ENCODE measurements at regions not wholly inside any gene's neighbourhood (a gene's known extent, or its start where the extent isn't known, plus 50 kb on each side); places are given as distances from the start of the nearest gene placed in this dataset.

DNA sequence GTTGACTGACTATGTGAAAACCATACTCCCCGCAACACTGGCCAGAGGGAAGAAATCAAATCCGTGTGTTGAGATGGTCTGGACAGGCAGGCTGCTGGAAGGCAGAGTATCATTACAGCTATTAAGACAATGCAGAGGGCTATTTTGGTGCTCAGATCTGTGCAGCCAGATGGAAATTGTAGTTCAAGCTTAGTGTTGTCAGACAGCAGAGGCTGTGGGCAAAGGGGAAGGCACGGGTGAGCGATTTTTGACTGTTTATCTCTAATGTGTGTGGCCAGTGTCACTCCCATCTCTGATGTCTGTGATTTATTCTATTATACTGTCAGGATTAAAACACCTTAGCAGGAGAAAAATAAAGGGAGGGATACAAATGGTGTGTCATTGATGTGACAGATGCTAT, 984.4 kb upstream of the WWC1 start:
- TF ChIP-seq, protein P1, sequence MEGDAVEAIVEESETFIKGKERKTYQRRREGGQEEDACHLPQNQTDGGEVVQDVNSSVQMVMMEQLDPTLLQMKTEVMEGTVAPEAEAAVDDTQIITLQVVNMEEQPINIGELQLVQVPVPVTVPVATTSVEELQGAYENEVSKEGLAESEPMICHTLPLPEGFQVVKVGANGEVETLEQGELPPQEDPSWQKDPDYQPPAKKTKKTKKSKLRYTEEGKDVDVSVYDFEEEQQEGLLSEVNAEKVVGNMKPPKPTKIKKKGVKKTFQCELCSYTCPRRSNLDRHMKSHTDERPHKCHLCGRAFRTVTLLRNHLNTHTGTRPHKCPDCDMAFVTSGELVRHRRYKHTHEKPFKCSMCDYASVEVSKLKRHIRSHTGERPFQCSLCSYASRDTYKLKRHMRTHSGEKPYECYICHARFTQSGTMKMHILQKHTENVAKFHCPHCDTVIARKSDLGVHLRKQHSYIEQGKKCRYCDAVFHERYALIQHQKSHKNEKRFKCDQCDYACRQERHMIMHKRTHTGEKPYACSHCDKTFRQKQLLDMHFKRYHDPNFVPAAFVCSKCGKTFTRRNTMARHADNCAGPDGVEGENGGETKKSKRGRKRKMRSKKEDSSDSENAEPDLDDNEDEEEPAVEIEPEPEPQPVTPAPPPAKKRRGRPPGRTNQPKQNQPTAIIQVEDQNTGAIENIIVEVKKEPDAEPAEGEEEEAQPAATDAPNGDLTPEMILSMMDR (IDR thresholded peaks at IDR 0.05) = no peak
- no peak for TF ChIP-seq ZFX (IDR thresholded peaks at IDR 0.05; ENCODE audit: borderline replicate concordance)
